Fibroblast of villous mesenchyme (primary cell): ENCODE measurements at regions not wholly inside any gene's neighbourhood (a gene's known extent, or its start where the extent isn't known, plus 50 kb on each side); places are given as distances from the start of the nearest gene placed in this dataset.

Experiments used
- DNase-seq: peaks from one replicate; pipeline ENCODE4 v3.0.0-alpha.2; 2010; ENCODE audit warnings: low read depth
- H3K4me3 ChIP-seq: 2 replicates; pipeline ENCODE4 v1.5.1; 2011; ENCODE audit warnings: low read depth, mild to moderate bottlenecking, low read length
- TF ChIP-seq, protein P1 (sequence below): IDR thresholded peaks from 2 replicates; pipeline ENCODE4 v1.5.1; 2012; ENCODE audit warnings: low read depth, mild to moderate bottlenecking, low read length; ENCODE audit not compliant: insufficient read depth

DNA sequence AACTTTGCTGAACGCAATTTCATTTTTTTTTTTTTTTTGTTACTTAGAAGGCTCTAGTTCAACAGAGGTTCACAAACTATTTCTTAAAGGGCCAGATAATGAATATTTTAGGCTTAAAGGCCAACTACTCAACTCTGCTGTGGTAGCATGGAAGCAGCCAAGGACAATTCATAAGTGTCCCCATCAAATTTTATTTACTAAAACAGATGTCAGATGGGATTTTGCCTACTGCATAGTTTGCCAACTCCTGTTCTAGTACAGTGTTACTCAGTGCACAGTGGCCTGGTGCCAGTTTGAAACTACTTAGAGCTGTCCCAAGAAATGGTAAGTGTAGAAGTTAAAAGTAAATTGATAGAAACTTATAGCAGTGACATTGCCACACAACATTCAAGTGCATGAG, 949.4 kb upstream of the FANCL start:
- TF ChIP-seq, protein P1, sequence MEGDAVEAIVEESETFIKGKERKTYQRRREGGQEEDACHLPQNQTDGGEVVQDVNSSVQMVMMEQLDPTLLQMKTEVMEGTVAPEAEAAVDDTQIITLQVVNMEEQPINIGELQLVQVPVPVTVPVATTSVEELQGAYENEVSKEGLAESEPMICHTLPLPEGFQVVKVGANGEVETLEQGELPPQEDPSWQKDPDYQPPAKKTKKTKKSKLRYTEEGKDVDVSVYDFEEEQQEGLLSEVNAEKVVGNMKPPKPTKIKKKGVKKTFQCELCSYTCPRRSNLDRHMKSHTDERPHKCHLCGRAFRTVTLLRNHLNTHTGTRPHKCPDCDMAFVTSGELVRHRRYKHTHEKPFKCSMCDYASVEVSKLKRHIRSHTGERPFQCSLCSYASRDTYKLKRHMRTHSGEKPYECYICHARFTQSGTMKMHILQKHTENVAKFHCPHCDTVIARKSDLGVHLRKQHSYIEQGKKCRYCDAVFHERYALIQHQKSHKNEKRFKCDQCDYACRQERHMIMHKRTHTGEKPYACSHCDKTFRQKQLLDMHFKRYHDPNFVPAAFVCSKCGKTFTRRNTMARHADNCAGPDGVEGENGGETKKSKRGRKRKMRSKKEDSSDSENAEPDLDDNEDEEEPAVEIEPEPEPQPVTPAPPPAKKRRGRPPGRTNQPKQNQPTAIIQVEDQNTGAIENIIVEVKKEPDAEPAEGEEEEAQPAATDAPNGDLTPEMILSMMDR: no peak
- DNase-seq: no peak
- H3K4me3 ChIP-seq: no peak overlapping the region

DNA sequence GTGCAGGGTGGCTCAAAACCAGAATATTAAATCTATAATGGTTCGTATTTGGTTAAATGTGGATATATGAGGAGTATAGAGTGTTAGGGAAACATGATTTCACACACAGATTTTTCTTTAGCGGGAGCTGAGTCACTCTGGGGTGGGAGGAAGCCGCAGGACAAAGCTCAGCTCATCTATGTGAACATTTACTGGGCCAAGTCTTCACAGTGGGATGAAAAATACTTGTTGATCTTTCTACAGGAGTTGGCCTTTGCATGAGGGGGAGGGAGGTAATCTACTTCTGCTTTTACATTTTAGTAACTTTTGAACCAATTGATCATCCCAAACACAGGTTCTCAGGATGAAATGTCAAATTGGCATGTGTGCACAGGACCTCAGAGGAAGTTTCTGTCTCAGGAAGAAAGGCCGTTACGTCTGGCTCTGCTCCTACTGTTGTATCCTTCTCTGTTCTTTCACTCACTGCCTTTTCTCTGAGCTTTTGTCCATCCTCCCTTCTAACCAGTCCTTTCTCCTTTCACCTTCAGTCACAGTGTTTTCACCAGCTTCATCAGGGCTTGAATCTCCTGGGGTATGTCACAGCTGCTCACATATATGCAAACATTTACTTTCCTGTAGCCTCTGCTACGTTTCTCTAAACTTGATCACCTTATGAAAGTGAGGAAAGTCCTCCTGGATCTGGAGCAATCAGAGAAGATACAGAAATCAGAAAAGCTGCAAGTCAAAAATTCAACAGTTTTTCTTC, 943.3 kb upstream of the FANCL start:
- DNase-seq: peak; percentile 43
- H3K4me3 ChIP-seq: no peak overlapping the region
- TF ChIP-seq, protein P1: no peak

DNA sequence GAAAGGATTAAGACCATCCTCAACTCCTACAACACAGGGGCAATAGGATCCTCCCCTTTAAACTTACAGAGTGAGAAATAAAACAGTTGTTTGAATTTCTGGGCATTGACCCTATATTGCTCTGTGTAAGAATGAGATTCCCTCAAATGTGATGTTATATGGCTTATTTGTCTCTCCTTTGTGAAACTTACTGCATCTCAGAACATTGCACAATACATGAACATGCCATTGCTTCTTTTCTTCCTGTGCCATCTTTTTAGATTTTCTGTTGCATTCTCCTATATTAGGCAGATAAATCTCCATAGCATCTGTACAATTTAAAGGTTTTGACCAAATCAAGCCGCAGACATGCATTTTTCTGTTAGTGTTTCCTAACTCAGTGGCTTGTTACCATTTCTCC, 941.9 kb upstream of the FANCL start:
- H3K4me3 ChIP-seq: no peak overlapping the region
- DNase-seq: no peak
- TF ChIP-seq, protein P1: no peak

DNA sequence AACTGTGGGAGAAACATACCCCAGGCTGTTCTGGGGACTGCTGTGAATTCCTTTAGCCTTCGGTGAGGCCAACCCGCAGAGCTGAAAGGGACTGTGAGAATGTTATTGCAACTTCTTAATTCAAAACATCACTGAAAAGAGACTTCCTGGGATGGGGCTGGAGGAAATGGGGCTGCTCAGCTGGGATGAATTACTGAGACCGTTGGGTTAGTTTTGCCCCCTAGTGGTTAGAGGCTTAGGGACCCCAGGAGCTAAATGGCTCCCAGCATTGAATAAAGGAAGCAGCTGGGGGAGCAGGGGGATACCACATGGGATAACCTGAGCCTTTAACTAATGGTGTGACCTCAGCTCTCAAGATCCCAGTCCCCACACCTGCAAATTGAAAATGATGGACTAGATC, 941.1 kb upstream of the FANCL start:
- peak; percentile 44 for DNase-seq
- H3K4me3 ChIP-seq: no peak overlapping the region
- TF ChIP-seq, protein P1: peak; percentile 66

DNA sequence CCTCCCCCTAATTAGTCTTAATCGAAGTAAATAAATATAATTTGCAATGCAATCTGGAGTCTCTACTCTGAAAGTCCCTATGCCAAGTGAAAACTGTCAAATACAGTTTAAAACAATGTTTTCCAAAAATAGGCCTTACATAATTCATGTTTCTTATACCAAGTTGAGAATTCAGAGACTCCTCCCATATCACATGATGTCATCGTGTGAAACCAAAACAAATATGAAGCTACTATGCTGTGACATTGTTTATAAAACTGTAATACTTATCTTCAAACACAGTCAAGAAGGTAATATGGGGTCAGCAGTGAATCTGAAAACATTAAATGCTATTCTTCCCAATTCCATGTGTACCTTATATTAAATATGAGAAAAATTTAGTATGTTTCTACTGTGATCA, 940.2 kb upstream of the FANCL start:
- H3K4me3 ChIP-seq: no peak overlapping the region
- TF ChIP-seq, protein P1: no peak
- DNase-seq: no peak

DNA sequence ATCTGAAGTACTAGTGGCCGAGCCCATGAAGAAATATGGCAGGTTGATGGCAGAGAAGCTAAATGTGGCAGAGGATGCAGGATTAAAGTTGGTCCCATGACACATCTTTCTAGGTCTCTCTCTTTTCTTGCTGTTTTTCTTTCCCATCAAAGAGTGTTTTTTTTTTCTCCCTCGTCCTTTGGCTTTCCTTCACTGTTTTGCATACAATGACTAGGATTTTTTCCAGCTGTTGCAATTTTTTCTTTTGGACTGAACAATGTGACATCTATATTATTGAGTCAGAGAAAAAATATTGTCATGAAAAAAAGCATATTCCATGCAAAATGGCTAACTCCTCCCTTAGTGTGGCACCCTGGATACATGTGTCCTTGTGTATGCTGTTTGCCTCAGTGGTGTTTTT, 939.5 kb upstream of the FANCL start:
- H3K4me3 ChIP-seq: no peak overlapping the region
- DNase-seq: no peak
- TF ChIP-seq, protein P1: no peak

DNA sequence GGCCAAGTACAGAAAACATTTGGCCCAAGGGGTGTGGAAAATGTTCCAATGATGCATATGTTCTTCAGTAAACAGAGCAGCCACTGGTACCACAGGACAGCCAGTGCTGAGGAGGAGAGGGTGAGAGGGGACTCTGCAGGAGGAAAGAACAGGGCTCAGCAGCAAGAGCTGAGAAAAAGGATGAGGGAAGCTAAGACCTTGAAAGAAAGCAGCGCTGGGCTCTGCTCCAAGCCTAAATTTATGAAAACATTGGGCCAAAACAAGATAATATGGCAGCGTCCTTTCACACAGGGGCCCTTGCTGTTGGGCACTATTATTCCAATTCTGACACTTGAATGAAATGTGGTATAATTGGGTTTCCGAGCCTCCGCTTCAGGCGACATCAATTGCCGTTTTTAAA, 939.0 kb upstream of the FANCL start:
- TF ChIP-seq, protein P1: no peak
- no peak for DNase-seq
- H3K4me3 ChIP-seq: no peak overlapping the region
